ENCODE measurements at regions not wholly inside any gene's neighbourhood (a gene's known extent, or its start where the extent isn't known, plus 50 kb on each side); places are given as distances from the start of the nearest gene placed in this dataset.

DNA sequence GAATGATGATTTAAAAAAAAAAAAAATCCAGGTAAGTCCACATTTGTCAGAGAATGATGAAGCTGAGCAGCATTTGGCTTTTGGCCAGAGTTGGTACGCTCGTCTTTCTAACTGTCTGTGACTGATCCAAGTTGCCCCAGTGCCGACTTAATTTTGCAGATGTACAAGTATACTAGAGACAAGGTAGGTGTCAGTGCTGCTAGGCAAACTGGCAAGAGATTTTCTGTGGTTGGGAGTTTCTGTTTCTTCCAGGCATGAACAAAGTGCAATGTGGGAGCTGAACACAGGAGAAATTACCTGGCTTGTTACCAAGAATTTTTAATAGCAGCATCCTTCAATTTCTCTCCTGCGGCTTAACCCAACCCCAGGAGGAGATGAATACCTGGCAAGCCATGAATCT is 307.7 kb downstream of the BUD13 start:
- TF ChIP-seq, protein P1, sequence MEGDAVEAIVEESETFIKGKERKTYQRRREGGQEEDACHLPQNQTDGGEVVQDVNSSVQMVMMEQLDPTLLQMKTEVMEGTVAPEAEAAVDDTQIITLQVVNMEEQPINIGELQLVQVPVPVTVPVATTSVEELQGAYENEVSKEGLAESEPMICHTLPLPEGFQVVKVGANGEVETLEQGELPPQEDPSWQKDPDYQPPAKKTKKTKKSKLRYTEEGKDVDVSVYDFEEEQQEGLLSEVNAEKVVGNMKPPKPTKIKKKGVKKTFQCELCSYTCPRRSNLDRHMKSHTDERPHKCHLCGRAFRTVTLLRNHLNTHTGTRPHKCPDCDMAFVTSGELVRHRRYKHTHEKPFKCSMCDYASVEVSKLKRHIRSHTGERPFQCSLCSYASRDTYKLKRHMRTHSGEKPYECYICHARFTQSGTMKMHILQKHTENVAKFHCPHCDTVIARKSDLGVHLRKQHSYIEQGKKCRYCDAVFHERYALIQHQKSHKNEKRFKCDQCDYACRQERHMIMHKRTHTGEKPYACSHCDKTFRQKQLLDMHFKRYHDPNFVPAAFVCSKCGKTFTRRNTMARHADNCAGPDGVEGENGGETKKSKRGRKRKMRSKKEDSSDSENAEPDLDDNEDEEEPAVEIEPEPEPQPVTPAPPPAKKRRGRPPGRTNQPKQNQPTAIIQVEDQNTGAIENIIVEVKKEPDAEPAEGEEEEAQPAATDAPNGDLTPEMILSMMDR (IDR thresholded peaks at IDR 0.05): no peak
- TF ChIP-seq POLR2A (IDR thresholded peaks at IDR 0.05): no peak
